ENCODE measurements at regions not wholly inside any gene's neighbourhood (a gene's known extent, or its start where the extent isn't known, plus 50 kb on each side); places are given as distances from the start of the nearest gene placed in this dataset.

DNA sequence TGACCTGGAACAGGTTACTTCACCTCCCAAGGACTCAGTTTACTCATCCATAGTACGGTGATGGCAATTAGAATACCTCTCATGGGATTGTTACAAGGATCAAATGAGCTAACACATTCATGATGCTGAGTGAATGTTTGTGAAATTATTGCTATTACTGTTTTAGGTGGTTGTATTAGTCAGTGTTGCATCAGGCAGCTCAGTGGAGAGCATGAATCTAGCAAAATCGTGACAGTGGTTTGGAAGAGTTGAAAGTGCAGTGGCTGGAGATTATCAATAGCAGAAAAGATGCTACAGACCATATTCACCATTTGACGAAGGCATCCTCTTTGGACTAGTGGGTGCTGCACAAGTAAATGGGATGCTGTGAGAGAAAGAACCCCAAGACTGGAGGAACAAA, 50.4 kb upstream of the CTNNBL1 start:
- Histone ChIP-seq H3K27ac (no peak overlapping the region), H3K4me1 (no peaks in the 10 kb centered on the region), H3K9me3 (no peaks in the 10 kb centered on the region), H3K4me3 (no peak overlapping the region), H3K27me3 (peaks cover 0 to 44% (median 6%) of the 10 kb centered on the region in 3 donors), H3K36me3 (no peaks in the 10 kb centered on the region)
- no peak for DNase-seq
- 59 to 70% methylated on average over 3 of the region's 3 CpGs for WGBS, 2 donors
- no peak for TF ChIP-seq EP300 (IDR thresholded peaks at IDR 0.05)
- TF ChIP-seq POLR2A (IDR thresholded peaks at IDR 0.05) = no peak
- no peak for TF ChIP-seq CTCF (IDR thresholded peaks at IDR 0.05)
- TF ChIP-seq POLR2AphosphoS5 (IDR thresholded peaks at IDR 0.05) = no peak
- intact Hi-C loops (cut with DNase I) = no loop called here

DNA sequence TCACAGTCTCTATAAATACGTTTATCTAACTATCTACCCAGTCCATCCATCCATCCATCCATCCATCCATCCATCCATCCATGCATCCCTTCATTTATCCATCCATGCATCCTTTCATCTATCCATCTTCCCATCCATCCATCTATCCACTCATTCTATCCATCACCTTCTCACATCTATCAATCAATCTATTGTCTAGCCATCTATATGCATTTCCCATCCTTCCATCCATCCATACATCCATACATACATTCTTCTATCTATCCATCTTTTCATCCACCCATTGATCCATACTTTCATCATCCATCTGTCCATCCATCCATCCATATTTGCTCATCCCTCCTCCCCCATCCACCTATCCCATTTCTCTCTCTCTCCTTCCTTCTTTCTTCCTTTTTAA, 51.6 kb upstream of the CTNNBL1 start:
- DNase-seq = no peak
- Histone ChIP-seq H3K27ac (no peak overlapping the region), H3K36me3 (no peaks in the 10 kb centered on the region), H3K9me3 (no peaks in the 10 kb centered on the region), H3K4me3 (no peak overlapping the region), H3K4me1 (no peaks in the 10 kb centered on the region), H3K27me3 (peaks cover 0 to 45% (median 6%) of the 10 kb centered on the region in 3 donors)
- WGBS, 2 donors = 69 to 79% methylated on average over 1 of the region's 1 CpG
- TF ChIP-seq POLR2AphosphoS5 (IDR thresholded peaks at IDR 0.05) = no peak
- no peak for TF ChIP-seq CTCF (IDR thresholded peaks at IDR 0.05)
- TF ChIP-seq EP300 (IDR thresholded peaks at IDR 0.05) = no peak
- no peak for TF ChIP-seq POLR2A (IDR thresholded peaks at IDR 0.05)
- intact Hi-C loops (cut with DNase I) = no loop called here

DNA sequence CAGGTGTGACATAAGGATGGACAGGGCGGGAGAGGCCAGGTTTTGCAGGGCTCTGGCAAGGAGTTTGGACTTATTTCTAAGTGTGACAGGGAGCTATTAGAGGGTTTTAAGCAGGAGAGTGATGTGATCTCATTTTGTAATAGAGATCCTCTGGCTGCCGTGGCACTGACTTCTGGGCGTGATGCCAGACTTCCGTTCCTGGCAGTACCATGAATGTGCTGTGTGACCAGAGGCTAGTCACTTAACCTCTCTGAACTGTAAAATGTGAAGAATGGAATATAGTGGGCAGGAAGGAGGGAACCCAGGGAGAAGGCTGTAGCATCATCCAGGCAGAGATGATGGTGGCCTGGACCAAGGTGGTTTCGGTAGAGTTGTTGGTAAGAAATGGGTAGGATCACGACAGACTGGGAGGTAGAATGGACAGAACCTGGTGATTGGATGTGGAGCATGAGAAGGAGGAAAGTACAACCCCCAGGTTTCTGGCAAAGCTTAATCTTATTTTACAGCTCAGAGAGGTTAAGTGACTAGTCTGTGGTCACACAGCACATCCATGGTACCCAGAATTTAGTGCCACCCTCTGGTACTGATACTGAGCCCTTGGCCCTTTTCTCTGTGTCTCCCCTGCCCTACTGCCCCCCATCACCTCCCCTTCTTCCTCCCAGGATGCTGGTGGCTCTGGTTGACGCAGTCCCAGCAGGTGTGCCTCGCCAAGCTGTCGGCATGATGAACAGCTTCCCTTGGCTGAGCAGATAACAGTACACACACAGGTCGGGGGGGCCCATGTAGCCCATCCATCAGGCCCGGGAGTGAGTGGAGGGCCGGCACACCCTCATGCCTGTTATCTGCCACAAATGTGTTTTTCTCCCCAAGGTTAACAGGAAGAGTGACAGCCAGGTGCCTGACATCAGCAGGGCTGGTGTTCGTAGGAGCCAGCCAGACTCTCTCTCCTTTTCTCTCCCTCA, 52.9 kb upstream of the CTNNBL1 start:
- no peak overlapping the region for H3K4me3 ChIP-seq
- intact Hi-C loops (cut with DNase I) = no loop called here
- peaks cover 0 to 56% (median 6%) of the 10 kb centered on the region in 3 donors for H3K27me3 ChIP-seq
- H3K4me1 ChIP-seq = no peaks in the 10 kb centered on the region
- no peak overlapping the region for H3K27ac ChIP-seq
- TF ChIP-seq POLR2AphosphoS5 (IDR thresholded peaks at IDR 0.05) (no peak), EP300 (IDR thresholded peaks at IDR 0.05) (no peak), POLR2A (IDR thresholded peaks at IDR 0.05) (no peak), CTCF (IDR thresholded peaks at IDR 0.05) (no peak)
- no peak for DNase-seq
- no peaks in the 10 kb centered on the region for H3K36me3 ChIP-seq
- 36 to 48% methylated on average over 13 of the region's 13 CpGs for WGBS, 2 donors
- H3K9me3 ChIP-seq = no peaks in the 10 kb centered on the region

DNA sequence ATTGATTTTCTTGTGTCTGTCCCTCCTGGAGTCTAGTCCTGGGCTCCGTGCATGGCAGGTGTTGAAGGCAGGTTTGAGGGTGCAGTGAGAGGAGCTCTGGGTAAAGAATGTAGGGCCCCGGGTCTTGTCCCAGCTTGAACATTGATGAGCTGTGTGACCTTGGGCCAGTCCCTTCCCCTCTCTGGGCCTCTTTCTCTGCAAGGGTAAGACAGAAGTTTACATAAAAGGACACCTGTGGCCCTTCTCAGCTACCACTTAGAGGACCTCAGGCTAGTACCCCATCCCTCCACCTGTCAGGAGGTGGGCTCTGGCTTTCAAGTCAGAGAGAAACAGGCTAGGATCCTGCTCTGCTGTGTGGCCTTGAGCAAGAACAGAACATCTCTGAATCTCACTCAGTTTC, 55.3 kb upstream of the CTNNBL1 start:
- no peak overlapping the region for H3K4me3 ChIP-seq
- DNase-seq = no peak
- H3K36me3 ChIP-seq = no peaks in the 10 kb centered on the region
- TF ChIP-seq POLR2AphosphoS5 (IDR thresholded peaks at IDR 0.05) = no peak
- no peak for TF ChIP-seq CTCF (IDR thresholded peaks at IDR 0.05)
- no peak for TF ChIP-seq POLR2A (IDR thresholded peaks at IDR 0.05)
- TF ChIP-seq EP300 (IDR thresholded peaks at IDR 0.05) = no peak
- peaks cover 0 to 54% (median 14%) of the 10 kb centered on the region in 3 donors for H3K27me3 ChIP-seq
- H3K9me3 ChIP-seq = peaks cover 0 to 16% (median 0%) of the 10 kb centered on the region in 4 donors
- intact Hi-C loops (cut with DNase I) = no loop called here
- WGBS, 2 donors = 85 to 95% methylated on average over 2 of the region's 2 CpGs
- H3K4me1 ChIP-seq = no peaks in the 10 kb centered on the region
- no peak overlapping the region for H3K27ac ChIP-seq
